COLO829 (cell line): ENCODE measurements at regions not wholly inside any gene's neighbourhood (a gene's known extent, or its start where the extent isn't known, plus 50 kb on each side); places are given as distances from the start of the nearest gene placed in this dataset.

Source experiments
- DNase-seq: peaks from one replicate; pipeline ENCODE4 v3.0.0; 2012; ENCODE audit warnings: low spot score

DNA sequence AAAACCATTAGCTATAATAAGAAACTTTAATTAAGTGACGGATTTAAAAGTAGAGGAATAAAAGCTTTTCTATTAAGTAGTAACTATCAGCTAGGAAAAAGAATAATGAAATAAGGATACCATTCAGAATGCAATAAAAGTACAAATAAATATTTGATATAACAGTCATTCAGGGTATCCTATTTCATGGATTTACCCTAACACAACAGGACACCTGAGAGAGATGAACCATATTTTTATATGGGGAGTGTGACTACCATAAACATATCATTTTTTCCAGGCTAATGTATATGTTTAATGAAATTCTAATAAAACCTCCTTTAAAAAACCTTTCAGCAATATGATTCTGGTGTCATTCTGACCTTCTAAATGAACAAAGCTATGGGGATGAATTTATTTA, 393.8 kb downstream of the SNAPC1 start:
- no peak for DNase-seq

GRCh38 chr14:62158779-62159178, 396.6 kb downstream of the SNAPC1 start:
- no peak for DNase-seq

GRCh38 chr14:62159314-62159713, 397.1 kb downstream of the SNAPC1 start:
- no peak for DNase-seq

DNA sequence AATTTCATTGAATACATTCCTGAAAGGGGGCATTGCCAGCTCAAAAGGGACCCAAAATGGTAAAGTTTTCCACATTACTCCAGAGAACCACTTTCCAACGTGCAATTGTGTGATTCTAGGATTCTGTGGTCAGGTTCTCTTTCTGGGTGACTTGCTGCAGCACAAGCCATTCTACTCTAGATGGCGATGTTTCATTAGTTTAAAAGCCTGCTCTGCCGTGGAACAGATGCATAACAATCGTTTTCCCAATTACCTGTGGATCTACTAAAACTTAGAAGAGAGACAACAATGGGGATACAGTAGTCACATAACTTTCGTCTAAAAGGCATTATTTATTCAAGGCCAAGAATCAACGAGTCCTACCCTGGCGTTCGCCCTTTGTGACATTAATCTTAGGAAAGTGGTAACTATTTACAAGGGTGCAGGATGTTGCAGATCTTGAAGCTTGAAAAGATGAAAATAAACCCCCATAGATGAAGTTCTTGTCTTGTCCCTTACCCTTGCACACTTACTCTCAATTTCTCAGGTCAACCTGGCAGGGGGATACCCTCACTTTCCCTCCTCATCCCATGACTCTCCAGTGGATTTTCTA, 400.9 kb downstream of the SNAPC1 start:
- DNase-seq, result peak; percentile 66

DNA sequence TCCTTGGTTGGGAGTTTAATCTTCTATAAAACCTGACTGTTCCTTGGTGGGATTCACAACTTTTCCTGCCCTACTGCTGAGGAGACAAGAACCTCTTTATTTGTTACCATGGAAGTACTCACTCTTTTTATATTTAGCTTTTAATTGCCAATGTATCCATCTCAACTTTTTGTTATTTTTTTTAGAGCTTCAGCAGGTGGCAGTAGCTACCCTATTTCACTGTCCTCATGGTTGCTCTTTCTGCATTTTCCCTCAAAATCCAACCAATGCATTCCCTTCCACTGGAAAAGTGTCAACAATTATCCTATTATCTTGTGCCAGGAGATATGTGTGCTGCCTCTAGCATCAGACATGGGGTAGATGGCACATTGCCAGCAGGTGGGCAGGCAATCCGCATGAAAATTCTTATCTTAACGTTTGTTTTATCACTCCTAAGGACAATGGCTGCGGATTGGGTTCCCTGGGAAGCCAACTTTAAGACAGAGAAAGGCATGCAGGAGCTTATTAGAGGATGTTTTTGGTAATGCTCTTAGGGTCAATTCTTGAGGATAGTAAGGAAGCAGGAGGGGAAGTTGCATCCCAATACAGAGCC, 406.4 kb downstream of the SNAPC1 start:
- DNase-seq, result no peak

- peak; percentile 56 for DNase-seq
These were observed 417.3 kb downstream of the SNAPC1 start for GRCh38 chr14:62179367-62180018.

- no peak for DNase-seq
These were observed 419.4 kb downstream of the SNAPC1 start for GRCh38 chr14:62181591-62181990.

GRCh38 chr14:62185078-62185477, 422.9 kb downstream of the SNAPC1 start:
- no peak for DNase-seq

DNA sequence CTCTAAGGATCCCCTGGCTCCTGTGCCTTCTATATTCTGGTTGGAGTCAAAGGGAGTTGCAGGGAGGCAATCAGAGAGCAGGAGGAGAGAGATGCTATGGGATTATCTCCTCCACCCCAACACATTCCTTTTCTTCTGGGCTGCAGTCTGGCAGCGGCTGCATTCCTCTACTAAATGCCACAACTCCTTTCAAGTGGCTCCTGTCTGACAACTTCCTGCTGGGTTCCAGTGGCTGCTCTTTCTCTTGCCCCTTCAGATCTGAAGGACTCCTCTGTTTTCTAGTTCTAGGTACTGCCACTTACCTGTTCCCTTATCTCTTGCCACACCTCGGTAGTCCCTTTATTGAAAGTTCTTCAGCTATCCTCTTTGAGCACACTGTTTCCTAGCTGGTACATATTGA, 425.0 kb downstream of the SNAPC1 start:
- DNase-seq, result no peak

DNA sequence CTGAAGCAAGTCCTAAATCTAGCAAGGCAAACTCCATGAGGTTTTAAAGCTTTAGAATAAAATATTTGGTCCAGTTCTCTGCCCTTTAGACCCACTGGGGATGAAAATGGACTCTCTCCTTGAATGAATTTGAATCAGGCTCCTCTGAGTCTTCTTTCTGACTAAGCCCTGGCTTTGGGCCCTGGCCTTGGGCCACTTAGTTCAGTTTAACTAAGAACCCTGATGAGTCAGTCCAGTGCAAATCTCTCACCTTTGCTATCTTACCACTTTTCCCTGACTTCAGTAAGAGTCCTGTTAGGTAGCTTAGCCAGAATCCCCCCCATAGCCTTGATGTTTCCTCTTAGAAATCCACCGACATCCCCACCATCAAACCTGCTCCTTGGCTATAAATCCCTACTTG, 427.5 kb downstream of the SNAPC1 start:
- DNase-seq, result no peak

- DNase-seq, result no peak
These were observed 444.2 kb downstream of the SNAPC1 start for GRCh38 chr14:62206456-62206855.

- no peak for DNase-seq
These were observed 447.2 kb downstream of the SNAPC1 start for GRCh38 chr14:62209287-62209899.

- no peak for DNase-seq
These were observed 451.3 kb downstream of the SNAPC1 start for GRCh38 chr14:62213516-62213915.

- peak; percentile 5 for DNase-seq
These were observed 453.9 kb downstream of the SNAPC1 start for GRCh38 chr14:62216121-62216520.

GRCh38 chr14:62234849-62235248, 472.6 kb downstream of the SNAPC1 start:
- no peak for DNase-seq

- no peak for DNase-seq
These were observed 482.0 kb downstream of the SNAPC1 start for GRCh38 chr14:62244221-62244620.

- no peak for DNase-seq
These were observed 485.0 kb downstream of the SNAPC1 start for GRCh38 chr14:62247266-62247665.

- DNase-seq, result peak; percentile 7
These were observed 489.0 kb downstream of the SNAPC1 start for GRCh38 chr14:62251237-62251636.

DNA sequence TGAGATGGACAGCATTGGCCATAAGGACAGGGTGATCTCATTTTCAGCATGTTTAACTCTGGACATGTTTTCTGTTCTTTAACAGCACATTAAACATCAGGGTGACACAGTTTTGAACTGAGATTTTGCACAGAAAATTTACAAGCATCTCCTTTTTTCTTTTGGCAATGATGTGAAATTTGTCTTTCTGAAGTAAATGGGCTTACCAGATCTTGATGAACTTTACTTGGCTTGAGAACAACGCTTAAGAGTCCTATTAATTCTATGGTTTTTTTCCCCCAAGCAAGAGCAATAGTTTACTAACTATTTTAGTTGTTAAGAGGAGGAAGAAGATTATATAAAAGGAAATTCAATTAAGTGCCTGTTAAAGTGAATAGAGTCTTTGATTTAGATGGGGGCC, 491.0 kb downstream of the SNAPC1 start:
- no peak for DNase-seq

DNA sequence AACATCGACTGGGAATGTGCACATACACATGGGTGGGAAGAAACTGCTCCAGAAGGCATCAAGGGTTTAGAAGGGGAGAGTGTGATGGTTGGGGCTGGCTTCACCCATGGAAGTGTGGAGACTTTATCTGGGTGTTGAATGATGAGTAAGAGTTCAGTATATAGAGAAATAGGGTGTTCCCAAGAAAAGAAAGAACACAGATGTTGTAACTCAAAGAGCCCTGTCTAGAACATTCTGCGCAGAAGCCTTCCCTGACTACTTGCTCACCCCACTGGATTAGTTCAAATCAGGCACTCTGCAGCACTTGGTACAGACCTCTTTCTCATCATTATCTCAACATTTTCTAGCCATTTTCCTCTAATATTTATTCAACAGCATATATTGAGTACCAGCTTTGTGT, 491.7 kb downstream of the SNAPC1 start:
- no peak for DNase-seq

GRCh38 chr14:62269204-62269603, 507.0 kb downstream of the SNAPC1 start:
- DNase-seq, result no peak

GRCh38 chr14:62270236-62270635, 508.0 kb downstream of the SNAPC1 start:
- DNase-seq, result no peak

DNA sequence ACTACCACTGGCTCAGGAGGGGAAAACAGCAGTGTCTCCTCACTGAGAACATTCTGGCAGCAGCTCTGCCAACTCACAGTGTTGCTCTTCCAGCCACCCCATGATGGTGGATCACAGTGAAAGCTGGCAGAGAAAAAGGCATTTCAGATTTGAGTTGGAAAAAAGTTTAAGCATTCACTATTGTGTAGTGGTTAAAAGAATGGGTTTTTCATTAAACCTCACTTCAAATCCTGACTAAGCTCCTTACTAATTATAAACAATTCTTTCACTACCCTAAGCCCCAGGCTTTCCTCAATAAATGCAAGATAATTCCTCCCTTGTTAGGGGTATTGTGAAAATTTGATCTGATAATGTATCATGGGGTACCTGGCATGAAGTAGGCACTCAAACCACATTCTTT, 518.1 kb downstream of the SNAPC1 start:
- DNase-seq, result peak; percentile 41
